HG03139 (cell line): ENCODE measurements at regions not wholly inside any gene's neighbourhood (a gene's known extent, or its start where the extent isn't known, plus 50 kb on each side); places are given as distances from the start of the nearest gene placed in this dataset.

Source experiments
- ATAC-seq: cut with Tn5 transposase; IDR thresholded peaks from one replicate; pipeline ENCODE4 v1.9.1; 2021; ENCODE audit not compliant: unreplicated experiment

GRCh38 chr20:10919396-10920140 lies 245.8 kb upstream of the JAG1 start:
- ATAC-seq = no peak

GRCh38 chr20:10920396-10920795 lies 246.6 kb upstream of the JAG1 start:
- ATAC-seq = no peak

GRCh38 chr20:10921491-10922010 lies 247.8 kb upstream of the JAG1 start:
- ATAC-seq = no peak

- ATAC-seq = no peak
These were observed 248.7 kb upstream of the JAG1 start for GRCh38 chr20:10922506-10922905.

- ATAC-seq = no peak
These were observed 249.1 kb upstream of the JAG1 start for GRCh38 chr20:10922941-10923340.

- no peak for ATAC-seq
These were observed 250.9 kb upstream of the JAG1 start for GRCh38 chr20:10924644-10925201.

GRCh38 chr20:10925767-10926166 lies 252.0 kb upstream of the JAG1 start:
- no peak for ATAC-seq

GRCh38 chr20:10927011-10927583 lies 253.3 kb upstream of the JAG1 start:
- no peak for ATAC-seq

- ATAC-seq = no peak
These were observed 254.4 kb upstream of the JAG1 start for GRCh38 chr20:10927936-10928840.

GRCh38 chr20:10928841-10929421 lies 255.1 kb upstream of the JAG1 start:
- no peak for ATAC-seq

GRCh38 chr20:10935658-10936402 lies 262.0 kb upstream of the JAG1 start:
- no peak for ATAC-seq

- ATAC-seq = no peak
These were observed 263.0 kb upstream of the JAG1 start for GRCh38 chr20:10936786-10937185.

- no peak for ATAC-seq
These were observed 265.6 kb upstream of the JAG1 start for GRCh38 chr20:10939331-10939941.

GRCh38 chr20:10940941-10941340 lies 267.1 kb upstream of the JAG1 start:
- peak; percentile 96 for ATAC-seq

- ATAC-seq = no peak
These were observed 270.0 kb upstream of the JAG1 start for GRCh38 chr20:10943686-10944265.

GRCh38 chr20:10946124-10946880 lies 272.5 kb upstream of the JAG1 start:
- no peak for ATAC-seq

GRCh38 chr20:10947726-10948125 lies 273.9 kb upstream of the JAG1 start:
- no peak for ATAC-seq

GRCh38 chr20:10949930-10950783 lies 276.4 kb upstream of the JAG1 start:
- ATAC-seq = no peak
